Activated CD8-positive, alpha-beta T cell treated with anti-CD3 and anti-CD28 coated beads for 36 hours (primary cell): ENCODE measurements at regions not wholly inside any gene's neighbourhood (a gene's known extent, or its start where the extent isn't known, plus 50 kb on each side); places are given as distances from the start of the nearest gene placed in this dataset.
"Not testable (repeated sequence)": the region's sequence is repeated elsewhere in the genome, so short reads cannot be mapped to it uniquely, and the experiment has no call there.

Experiments
- ATAC-seq: fragments of 200-7000 bp; cut with Tn5 transposase; one replicate; pipeline ENCODE4 v1.10.0; 2021; ENCODE audit warnings: mild to moderate bottlenecking, moderate library complexity
- CTCF ChIA-PET: fragments of 350-600 bp; sonication (Branson Sonifier 250); formaldehyde crosslinking; loops from one replicate; lab custom pipeline; 2021; ENCODE audit warnings: antibody characterized with exemption; lab: Charles Lee
- POLR2A ChIA-PET: fragments of 350-600 bp; sonication (Branson Sonifier 250); formaldehyde crosslinking; loops from one replicate; lab custom pipeline; 2021; ENCODE audit warnings: antibody characterized with exemption; lab: Charles Lee
- DNase-seq: peaks from one replicate; pipeline ENCODE4 v3.0.0-alpha.2; 2020
- H3K27ac Mint-ChIP-seq: one replicate; pipeline ENCODE4 v1.8.0; 2021; ENCODE audit warnings: mild to moderate bottlenecking, mixed read lengths
- H3K27me3 Mint-ChIP-seq: one replicate; pipeline ENCODE4 v1.8.0; 2021; ENCODE audit warnings: mixed read lengths
- H3K36me3 Mint-ChIP-seq: one replicate; pipeline ENCODE4 v1.8.0; 2021; ENCODE audit warnings: low read depth, mixed read lengths
- H3K4me1 Mint-ChIP-seq: one replicate; pipeline ENCODE4 v1.8.0; 2021; ENCODE audit warnings: low read depth, mixed read lengths
- H3K4me3 Mint-ChIP-seq: one replicate; pipeline ENCODE4 v1.8.0; 2021; ENCODE audit warnings: mild to moderate bottlenecking, moderate library complexity, mixed read lengths
- H3K9me3 Mint-ChIP-seq: one replicate; pipeline ENCODE4 v1.8.0; 2021; ENCODE audit warnings: mixed read lengths
- intact Hi-C: fragments of 100-400 bp; cut with micrococcal nuclease; formaldehyde crosslinking; loops from one replicate; pipeline ENCODE4 v1.10.0; 2022
- TF ChIP-seq, protein P1 (sequence below): fragments of 200-600 bp; IDR thresholded peaks from one replicate; pipeline ENCODE4 v1.8.0; 2022; ENCODE audit warnings: antibody characterized with exemption, mild to moderate bottlenecking

DNA sequence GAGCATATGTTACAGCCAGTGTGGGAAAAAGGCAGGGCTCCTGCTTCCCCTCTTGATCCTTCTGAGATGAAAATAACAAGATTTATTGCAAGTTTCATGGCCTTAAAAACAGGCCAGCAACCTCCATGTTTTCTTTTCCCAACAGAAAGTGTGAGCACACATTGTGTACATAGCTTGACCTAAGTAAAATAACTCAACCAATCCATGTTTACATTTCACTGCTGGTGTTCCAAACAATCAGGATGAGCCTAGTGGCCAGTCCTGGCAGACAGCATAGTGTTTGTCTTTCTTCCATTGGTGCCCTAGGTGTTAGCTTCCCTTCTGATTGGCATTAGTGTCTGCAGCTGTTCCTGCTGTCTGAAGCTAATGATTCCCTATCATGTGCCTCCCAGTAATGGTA lies 847.7 kb downstream of the EPHA3 start:
- peaks cover 14% of the 10 kb centered on the region for H3K9me3 Mint-ChIP-seq
- POLR2A ChIA-PET = no interaction called here
- H3K4me3 Mint-ChIP-seq = no peak overlapping the region
- CTCF ChIA-PET = no interaction called here
- intact Hi-C loops = no loop called here
- ATAC-seq (no peak), DNase-seq (no peak)
- no peaks in the 10 kb centered on the region for H3K27me3 Mint-ChIP-seq
- TF ChIP-seq, protein P1, sequence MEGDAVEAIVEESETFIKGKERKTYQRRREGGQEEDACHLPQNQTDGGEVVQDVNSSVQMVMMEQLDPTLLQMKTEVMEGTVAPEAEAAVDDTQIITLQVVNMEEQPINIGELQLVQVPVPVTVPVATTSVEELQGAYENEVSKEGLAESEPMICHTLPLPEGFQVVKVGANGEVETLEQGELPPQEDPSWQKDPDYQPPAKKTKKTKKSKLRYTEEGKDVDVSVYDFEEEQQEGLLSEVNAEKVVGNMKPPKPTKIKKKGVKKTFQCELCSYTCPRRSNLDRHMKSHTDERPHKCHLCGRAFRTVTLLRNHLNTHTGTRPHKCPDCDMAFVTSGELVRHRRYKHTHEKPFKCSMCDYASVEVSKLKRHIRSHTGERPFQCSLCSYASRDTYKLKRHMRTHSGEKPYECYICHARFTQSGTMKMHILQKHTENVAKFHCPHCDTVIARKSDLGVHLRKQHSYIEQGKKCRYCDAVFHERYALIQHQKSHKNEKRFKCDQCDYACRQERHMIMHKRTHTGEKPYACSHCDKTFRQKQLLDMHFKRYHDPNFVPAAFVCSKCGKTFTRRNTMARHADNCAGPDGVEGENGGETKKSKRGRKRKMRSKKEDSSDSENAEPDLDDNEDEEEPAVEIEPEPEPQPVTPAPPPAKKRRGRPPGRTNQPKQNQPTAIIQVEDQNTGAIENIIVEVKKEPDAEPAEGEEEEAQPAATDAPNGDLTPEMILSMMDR = no peak
- no peaks in the 10 kb centered on the region for H3K4me1 Mint-ChIP-seq
- H3K27ac Mint-ChIP-seq = no peak overlapping the region
- H3K36me3 Mint-ChIP-seq = no peaks in the 10 kb centered on the region

DNA sequence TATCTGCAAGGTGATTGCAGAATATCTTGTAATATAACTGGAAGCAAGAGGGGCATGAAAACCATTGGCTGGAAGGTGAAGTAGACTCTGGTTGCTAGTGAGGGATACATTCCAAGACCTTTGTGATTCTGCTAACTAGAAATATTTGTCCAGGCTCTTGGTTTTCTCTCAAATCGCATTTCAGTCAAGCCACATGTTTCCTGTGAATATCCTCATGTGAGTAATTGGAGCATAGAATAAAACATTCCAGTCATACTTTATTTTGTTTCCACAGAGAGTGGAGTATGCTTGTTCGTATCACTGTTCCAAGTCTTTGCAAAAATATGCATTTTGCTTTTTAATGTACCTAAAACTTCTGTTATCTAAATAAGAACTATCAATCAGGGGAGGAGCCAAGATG lies 850.0 kb downstream of the EPHA3 start:
- intact Hi-C loops = no loop called here
- H3K4me1 Mint-ChIP-seq = no peaks in the 10 kb centered on the region
- no peak for DNase-seq
- H3K4me3 Mint-ChIP-seq = no peak overlapping the region
- no peak overlapping the region for H3K27ac Mint-ChIP-seq
- H3K9me3 Mint-ChIP-seq = peaks cover 13% of the 10 kb centered on the region
- TF ChIP-seq, protein P1 = no peak
- CTCF ChIA-PET = no interaction called here
- H3K27me3 Mint-ChIP-seq = no peaks in the 10 kb centered on the region
- POLR2A ChIA-PET = no interaction called here
- ATAC-seq = no peak
- no peaks in the 10 kb centered on the region for H3K36me3 Mint-ChIP-seq

DNA sequence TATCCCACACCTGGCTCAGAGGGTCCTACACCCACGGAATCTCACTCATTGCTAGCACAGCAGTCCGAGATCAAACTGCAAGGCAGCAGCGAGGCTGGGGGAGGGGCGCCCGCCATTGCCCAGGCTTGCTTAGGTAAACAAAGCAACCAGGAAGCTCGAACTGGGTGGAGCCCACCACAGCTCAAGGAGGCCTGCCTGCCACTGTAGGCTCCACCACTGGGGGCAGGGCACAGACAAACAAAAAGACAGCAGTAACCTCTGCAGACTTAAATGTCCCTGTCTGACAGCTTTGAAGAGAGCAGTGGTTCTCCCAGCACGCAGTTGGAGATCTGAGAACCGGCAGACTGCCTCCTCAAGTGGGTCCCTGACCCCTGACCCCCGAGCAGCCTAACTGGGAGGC lies 850.7 kb downstream of the EPHA3 start:
- intact Hi-C loops, H3K36me3 Mint-ChIP-seq, H3K4me3 Mint-ChIP-seq: not testable (repeated sequence)

DNA sequence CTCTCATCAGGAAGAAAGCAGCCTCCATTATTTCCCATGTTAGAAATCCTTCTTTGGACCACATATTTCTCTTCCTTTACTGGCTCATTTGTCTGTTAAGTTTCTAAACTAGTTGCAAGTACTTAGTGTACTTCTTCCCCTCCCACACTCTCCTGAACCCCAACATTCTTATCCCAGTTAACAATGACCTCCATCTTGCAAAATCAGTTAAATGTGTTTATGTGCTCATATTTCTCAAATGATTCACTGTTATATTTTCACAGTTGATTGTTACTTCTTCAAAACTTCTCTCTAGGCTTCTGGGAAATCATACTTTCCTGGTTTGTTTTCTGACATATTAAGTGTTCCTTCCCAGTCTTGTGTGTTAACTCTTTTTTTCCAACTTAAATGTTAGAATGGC lies 856.9 kb downstream of the EPHA3 start:
- CTCF ChIA-PET = no interaction called here
- ATAC-seq (no peak), DNase-seq (no peak)
- Mint-ChIP-seq H3K4me1 (no peaks in the 10 kb centered on the region), H3K9me3 (peaks cover 13% of the 10 kb centered on the region), H3K27ac (no peak overlapping the region), H3K4me3 (no peak overlapping the region), H3K27me3 (no peaks in the 10 kb centered on the region), H3K36me3 (no peaks in the 10 kb centered on the region)
- intact Hi-C loops = no loop called here
- POLR2A ChIA-PET = no interaction called here
- TF ChIP-seq, protein P1 = no peak

More for the DNA sequence above, 850.7 kb downstream of the EPHA3 start:
- H3K27me3 Mint-ChIP-seq, ATAC-seq, POLR2A ChIA-PET, H3K4me1 Mint-ChIP-seq, DNase-seq, CTCF ChIA-PET, H3K27ac Mint-ChIP-seq: not testable (repeated sequence)
- peaks cover 13% of the 10 kb centered on the region for H3K9me3 Mint-ChIP-seq

DNA sequence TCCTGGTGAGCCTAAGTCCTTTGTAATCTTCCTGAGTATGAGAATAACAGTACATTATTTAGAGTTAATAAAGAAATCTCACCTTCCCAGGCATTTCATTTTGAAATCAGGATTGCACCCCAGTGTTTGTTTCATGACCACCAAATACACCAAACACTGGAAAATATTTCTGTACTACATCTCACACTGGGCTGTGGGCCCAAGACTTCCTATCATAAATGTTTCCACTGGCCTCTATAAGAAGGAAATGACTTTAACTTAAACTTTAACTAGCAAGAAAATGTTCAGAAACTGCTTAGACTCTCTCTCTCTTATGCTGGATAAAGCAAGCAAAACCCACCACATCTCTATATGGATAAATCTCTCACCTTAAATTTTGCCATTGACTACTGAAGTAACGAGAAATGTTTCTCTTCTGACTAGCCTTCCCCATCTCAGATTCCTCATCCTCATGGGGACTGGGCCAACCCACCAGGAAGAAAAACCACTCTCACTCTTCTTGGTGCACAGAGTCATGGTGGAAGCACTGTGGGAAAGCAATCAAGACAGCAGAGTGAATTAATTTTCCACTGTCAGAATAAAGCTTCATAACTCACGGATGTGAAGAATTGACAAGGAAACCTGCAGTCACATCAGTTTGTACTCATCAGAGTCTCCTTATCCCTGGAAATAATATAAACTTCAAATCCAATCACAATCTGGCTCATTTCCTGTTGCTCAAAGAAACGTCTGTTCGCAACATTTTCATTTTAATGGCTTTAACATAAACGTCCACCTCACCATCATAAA lies 859.6 kb downstream of the EPHA3 start:
- TF ChIP-seq, protein P1 = no peak

More for the DNA sequence above, 859.6 kb downstream of the EPHA3 start:
- H3K9me3 Mint-ChIP-seq = peaks cover 17% of the 10 kb centered on the region
- H3K4me1 Mint-ChIP-seq = no peaks in the 10 kb centered on the region
- no peaks in the 10 kb centered on the region for H3K27me3 Mint-ChIP-seq
- ChIA-PET CTCF (no interaction called here), POLR2A (no interaction called here)
- no peaks in the 10 kb centered on the region for H3K36me3 Mint-ChIP-seq
- intact Hi-C loops = no loop called here
- no peak overlapping the region for H3K27ac Mint-ChIP-seq
- DNase-seq (no peak), ATAC-seq (no peak)
- no peak overlapping the region for H3K4me3 Mint-ChIP-seq
